AG04449 (cell line): ENCODE measurements at regions not wholly inside any gene's neighbourhood (a gene's known extent, or its start where the extent isn't known, plus 50 kb on each side); places are given as distances from the start of the nearest gene placed in this dataset.

Experiments
- CTCF ChIA-PET: fragments of 350-600 bp; formaldehyde crosslinking; extraction: SDS; loops from one replicate; lab custom pipeline; 2021; ENCODE audit warnings: antibody characterized with exemption; lab: Yijun Ruan, JAX
- POLR2A ChIA-PET: fragments of 400-600, 350-600 bp; formaldehyde crosslinking; extraction: SDS; loops from one replicate; lab custom pipeline; 2020; ENCODE audit warnings: antibody characterized with exemption, inconsistent platforms; lab: Yijun Ruan, JAX
- DNase-seq: peaks from one replicate; pipeline ENCODE4 v3.0.0-alpha.2; 2010; ENCODE audit warnings: low read depth, low spot score
- H3K4me3 ChIP-seq: 2 replicates; pipeline ENCODE4 v1.5.1; 2011; ENCODE audit warnings: low read depth, mild to moderate bottlenecking, control low read depth, low read length
- TF ChIP-seq, protein P1 (sequence below): IDR thresholded peaks from one replicate; pipeline ENCODE4 v1.5.1; 2011; ENCODE audit warnings: mild to moderate bottlenecking, moderate library complexity, low read length, control low read depth, inconsistent platforms; ENCODE audit not compliant: insufficient read depth; ENCODE audit errors: missing control alignments

DNA sequence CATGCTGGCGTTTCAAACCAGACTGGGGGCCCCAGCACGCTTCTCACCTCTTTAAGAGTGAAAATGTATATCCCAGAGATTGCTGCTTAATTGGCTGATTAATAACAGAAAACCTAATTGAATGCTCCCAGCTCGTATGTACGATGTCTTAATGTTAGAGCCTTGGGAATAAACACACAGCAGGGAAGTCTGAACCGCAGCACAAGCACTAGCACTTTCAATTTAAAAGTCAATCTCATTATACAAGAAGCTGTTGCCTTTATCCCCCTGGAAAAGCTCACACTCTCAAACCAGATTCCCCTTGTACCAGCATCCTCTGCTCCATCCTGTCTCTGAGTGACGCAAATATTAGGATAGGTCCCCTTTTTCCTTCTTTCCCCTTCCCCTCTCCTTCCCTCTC lies 449.1 kb downstream of the MN1 start:
- no peak overlapping the region for H3K4me3 ChIP-seq
- CTCF ChIA-PET = no interaction called here
- TF ChIP-seq, protein P1, sequence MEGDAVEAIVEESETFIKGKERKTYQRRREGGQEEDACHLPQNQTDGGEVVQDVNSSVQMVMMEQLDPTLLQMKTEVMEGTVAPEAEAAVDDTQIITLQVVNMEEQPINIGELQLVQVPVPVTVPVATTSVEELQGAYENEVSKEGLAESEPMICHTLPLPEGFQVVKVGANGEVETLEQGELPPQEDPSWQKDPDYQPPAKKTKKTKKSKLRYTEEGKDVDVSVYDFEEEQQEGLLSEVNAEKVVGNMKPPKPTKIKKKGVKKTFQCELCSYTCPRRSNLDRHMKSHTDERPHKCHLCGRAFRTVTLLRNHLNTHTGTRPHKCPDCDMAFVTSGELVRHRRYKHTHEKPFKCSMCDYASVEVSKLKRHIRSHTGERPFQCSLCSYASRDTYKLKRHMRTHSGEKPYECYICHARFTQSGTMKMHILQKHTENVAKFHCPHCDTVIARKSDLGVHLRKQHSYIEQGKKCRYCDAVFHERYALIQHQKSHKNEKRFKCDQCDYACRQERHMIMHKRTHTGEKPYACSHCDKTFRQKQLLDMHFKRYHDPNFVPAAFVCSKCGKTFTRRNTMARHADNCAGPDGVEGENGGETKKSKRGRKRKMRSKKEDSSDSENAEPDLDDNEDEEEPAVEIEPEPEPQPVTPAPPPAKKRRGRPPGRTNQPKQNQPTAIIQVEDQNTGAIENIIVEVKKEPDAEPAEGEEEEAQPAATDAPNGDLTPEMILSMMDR = no peak
- POLR2A ChIA-PET = no interaction called here
- DNase-seq = no peak

DNA sequence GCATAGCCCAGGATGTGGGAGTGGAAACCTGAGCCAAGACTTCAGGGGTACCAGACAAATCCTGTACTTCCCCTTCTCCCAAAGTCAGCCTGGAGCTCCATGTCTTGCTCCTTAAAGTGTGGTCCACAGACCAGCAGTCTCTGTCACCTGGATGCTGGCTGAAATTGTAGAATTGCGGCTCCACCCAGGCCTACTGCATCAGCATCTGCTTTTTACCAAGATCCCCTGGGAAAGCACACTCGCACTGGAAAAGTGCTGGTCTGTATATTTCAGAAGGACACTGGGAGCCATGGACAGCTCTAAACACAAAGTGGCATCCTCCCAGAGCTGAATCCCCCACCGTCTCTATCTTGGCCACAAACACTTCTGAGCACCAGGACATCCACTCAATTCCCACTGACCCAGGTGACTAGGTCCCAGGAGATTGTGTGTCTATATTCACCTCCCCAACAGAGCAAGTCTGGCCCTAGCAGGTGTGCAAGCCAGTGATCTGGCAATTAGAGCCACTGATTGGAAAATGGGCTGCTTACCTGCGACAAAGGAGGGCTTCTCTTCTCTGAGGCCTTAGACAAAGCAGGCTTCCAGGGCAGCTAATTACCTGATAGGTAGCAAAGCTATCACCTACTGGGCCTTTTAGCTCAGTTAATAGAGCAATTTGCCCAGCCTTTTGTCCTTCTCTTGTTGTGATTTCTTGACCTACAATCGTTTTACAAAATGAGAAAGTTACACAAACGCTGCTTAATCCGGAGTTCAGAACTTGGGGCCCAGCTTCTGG lies 443.3 kb downstream of the MN1 start:
- ChIA-PET POLR2A (no interaction called here), CTCF (no interaction called here)
- DNase-seq = no peak
- H3K4me3 ChIP-seq = no peak overlapping the region
- TF ChIP-seq, protein P1 = no peak

DNA sequence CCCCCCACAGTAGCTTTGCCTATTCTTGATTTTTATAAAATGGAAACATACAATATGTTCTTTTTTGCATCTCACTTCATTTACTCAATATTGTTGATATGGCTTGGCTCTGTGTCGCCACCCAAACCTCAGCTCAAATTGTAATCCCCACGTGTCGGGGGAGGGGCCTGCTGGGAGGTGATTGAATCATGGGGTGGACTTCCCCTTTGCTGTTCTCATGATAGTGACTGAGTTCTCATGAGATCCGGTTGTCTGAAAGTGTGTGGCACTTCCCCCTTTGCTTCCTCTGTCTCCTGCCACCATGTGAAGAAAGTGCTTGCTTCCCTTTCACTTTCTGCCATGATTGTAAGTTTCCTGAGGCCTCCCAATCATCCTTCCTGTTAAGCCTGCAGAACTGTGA lies 431.3 kb downstream of the MN1 start:
- DNase-seq = no peak
- H3K4me3 ChIP-seq = no peak overlapping the region
- POLR2A ChIA-PET = no interaction called here
- CTCF ChIA-PET = no interaction called here
- TF ChIP-seq, protein P1 = no peak

DNA sequence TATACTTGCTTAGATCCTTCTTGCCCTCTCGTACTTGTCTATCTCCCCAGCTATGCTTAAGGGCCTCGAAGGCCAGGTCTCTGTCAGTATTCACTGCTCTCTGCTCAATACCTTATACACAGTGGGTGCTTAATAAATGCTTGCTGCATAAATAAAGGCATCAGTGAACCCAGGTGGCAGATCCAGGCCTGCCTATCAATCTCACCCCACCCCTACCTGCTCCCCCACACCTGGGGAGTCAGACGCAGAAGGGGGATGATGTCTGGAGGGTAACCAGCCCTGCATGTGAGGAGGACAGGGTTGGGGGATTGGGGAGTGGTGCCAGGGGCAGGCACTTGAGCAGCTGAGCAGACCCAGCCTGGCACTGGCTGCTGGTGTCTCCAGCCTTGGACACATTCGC lies 430.6 kb downstream of the MN1 start:
- TF ChIP-seq, protein P1 = no peak
- CTCF ChIA-PET = no interaction called here
- POLR2A ChIA-PET = no interaction called here
- H3K4me3 ChIP-seq = no peak overlapping the region
- no peak for DNase-seq

DNA sequence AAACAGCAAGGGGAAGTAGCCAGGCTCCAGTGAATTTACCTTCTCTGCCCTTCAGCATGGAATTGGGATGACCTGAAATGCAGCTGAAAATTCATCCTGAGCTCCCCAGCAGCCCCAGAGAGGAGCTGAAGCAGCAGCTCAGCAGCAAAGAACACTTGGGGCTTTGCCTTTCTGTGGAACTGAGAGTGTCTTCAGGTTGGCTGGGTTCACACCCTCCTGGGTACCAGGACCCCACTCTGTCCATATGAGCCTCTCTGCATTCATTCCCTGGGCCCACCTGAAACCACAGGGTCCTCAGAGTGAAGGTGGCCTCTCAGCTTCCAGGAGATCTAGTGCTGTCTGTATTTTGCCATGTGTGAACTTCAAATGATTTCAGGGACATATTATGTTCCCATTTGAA lies 429.2 kb downstream of the MN1 start:
- ChIA-PET POLR2A (no interaction called here), CTCF (no interaction called here)
- TF ChIP-seq, protein P1 = no peak
- no peak overlapping the region for H3K4me3 ChIP-seq
- DNase-seq = no peak

DNA sequence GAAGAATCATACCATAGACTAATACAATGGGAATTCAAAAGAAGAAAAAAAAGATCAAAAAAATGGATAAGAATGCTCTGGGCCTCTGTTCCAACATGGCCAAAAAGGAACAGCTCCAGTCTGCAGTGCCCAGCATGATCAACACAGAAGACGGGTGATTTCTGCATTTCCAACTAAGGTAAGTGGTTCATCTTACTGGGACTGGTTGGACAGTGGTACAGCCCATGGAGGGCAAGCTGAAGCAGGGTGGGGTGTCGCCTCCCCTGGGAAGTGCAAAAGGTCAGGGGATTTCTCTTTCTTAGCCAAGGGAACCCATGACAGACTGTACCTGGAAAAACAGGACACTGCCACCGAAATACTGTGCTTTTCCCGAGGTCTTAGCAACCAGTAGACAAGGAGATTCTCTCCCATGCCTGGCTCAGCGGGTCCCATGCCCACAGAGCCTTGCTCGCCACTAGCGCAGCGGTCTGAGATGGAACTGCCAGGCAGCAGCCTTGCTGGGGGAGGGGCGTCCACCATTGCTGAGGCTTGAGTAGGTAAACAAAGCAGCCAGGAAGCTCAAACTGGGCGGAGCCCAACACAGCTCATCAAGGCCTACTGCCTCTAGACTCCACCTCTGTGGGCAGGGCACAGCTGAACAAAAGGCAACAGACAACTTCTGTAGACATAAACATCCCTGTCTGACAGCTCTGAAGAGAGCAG lies 428.4 kb downstream of the MN1 start:
- H3K4me3 ChIP-seq = no peak overlapping the region
- POLR2A ChIA-PET = no interaction called here
- DNase-seq = no peak
- CTCF ChIA-PET = no interaction called here
- TF ChIP-seq, protein P1 = no peak
